ENCODE measurements at regions not wholly inside any gene's neighbourhood (a gene's known extent, or its start where the extent isn't known, plus 50 kb on each side); places are given as distances from the start of the nearest gene placed in this dataset.
"Not testable (repeated sequence)": the region's sequence is repeated elsewhere in the genome, so short reads cannot be mapped to it uniquely, and the experiment has no call there.

GRCh38 chr4:3893590-3893989 is 127.4 kb downstream of the ADRA2C start:
- TF ChIP-seq, protein P1, sequence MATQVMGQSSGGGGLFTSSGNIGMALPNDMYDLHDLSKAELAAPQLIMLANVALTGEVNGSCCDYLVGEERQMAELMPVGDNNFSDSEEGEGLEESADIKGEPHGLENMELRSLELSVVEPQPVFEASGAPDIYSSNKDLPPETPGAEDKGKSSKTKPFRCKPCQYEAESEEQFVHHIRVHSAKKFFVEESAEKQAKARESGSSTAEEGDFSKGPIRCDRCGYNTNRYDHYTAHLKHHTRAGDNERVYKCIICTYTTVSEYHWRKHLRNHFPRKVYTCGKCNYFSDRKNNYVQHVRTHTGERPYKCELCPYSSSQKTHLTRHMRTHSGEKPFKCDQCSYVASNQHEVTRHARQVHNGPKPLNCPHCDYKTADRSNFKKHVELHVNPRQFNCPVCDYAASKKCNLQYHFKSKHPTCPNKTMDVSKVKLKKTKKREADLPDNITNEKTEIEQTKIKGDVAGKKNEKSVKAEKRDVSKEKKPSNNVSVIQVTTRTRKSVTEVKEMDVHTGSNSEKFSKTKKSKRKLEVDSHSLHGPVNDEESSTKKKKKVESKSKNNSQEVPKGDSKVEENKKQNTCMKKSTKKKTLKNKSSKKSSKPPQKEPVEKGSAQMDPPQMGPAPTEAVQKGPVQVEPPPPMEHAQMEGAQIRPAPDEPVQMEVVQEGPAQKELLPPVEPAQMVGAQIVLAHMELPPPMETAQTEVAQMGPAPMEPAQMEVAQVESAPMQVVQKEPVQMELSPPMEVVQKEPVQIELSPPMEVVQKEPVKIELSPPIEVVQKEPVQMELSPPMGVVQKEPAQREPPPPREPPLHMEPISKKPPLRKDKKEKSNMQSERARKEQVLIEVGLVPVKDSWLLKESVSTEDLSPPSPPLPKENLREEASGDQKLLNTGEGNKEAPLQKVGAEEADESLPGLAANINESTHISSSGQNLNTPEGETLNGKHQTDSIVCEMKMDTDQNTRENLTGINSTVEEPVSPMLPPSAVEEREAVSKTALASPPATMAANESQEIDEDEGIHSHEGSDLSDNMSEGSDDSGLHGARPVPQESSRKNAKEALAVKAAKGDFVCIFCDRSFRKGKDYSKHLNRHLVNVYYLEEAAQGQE (IDR thresholded peaks at IDR 0.05; ENCODE audit: low read depth) = not testable (repeated sequence)
- not testable (repeated sequence) for TF ChIP-seq FOXM1 (IDR thresholded peaks at IDR 0.05; ENCODE audit: borderline replicate concordance, low read depth); ZBTB7A (IDR thresholded peaks at IDR 0.05; ENCODE audit: low read depth); MAX (IDR thresholded peaks at IDR 0.05); TAF1 (IDR thresholded peaks at IDR 0.05; ENCODE audit: low read depth)
